ENCODE measurements at regions not wholly inside any gene's neighbourhood (a gene's known extent, or its start where the extent isn't known, plus 50 kb on each side); places are given as distances from the start of the nearest gene placed in this dataset.
"Not testable (repeated sequence)": the region's sequence is repeated elsewhere in the genome, so short reads cannot be mapped to it uniquely, and the experiment has no call there.

DNA sequence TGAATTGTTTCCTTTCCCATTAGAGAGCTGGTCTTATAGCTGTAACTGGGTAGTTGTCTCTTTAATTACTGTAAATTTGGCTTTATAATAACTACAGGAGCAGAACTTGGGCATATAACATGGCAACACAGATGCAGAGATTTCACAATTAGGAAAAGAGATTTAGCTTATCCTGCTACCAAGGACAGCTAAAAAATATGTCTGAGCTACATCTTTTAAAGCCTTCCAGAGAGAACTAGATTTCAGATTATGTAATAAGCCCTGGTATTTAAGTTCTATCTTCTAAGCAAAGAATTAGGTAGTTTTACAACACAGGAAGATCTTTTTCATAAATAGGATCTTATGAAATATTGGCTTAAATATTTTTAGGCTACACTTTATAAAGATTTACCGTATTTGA, 313.8 kb downstream of the S1PR1 start:
- no peak for DNase-seq (ENCODE audit: low read depth)

DNA sequence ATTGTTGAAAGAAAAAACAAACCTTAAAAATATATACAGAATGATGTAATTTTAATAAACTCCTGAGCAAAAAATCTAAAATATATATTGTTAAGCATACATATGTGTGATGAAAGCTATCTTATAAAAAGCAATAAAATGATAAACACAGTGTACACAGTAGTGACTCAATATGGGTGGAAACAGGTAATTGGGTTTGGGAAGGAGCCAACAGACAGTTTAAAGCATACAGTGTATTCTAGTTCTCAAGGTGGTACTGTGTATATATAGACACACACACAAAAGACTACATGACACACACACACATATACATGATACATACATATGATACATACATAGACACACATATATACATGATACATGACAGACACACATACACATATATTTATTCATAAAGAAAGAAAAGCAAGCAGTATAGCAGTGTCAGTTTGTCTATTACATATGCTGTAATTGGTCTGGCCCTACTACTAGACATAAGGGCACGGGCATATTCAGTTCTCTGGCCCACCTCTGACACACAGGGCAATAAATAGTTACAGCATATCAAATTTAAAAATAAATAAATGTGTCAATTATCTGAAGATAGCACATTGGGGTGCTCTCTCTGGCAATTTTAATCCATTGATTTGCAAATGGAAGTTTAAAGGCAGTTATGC, 330.2 kb downstream of the S1PR1 start:
- DNase-seq (ENCODE audit: low read depth) = no peak

DNA sequence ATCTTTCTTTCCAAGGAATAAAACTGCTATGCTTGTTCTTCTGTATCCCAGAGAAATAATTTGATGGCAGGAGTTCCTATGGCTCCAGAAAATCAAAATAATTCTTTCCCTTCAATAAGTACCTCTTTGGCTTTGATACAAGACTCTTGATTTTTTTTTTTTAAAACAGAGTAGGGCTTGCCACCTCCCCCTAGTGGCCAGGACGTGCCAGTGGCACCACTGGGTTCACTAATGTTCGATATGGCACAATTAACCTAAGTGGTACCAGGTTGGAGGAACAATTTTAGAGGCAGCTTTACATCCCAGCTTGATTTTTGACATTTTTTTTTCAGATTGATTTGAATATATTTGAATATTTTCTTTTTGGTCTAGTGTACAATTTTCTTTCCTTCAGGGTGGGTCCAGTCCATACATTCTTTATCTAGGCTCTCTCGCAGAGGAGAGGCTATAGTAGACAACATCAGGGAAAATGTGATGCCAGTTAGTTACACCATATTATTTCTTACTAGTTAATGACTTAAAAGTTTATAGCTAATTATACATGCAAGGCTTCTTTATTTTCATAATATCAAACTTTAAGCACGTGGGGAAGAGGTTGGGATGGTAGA, 330.9 kb downstream of the S1PR1 start:
- peak; percentile 1 for DNase-seq (ENCODE audit: low read depth)

DNA sequence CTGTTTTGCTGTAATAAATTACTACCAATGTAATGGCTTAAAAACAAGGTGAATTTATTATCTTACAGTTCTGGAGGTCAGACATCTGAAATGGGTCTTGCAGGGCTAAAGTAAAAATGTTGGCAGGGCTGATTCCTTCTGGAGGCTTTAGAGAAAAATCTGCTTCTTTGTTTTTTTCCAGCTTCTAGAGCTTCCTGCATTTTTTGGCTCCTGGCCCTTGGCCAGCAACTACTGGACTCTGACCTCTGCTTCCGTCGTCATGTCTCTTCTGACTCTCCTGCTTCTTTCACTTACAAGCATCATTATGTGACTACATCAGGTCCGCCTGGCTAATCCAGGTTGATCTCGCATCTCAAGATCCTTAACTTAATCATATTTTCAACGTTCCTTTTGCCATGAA, 350.9 kb downstream of the S1PR1 start:
- no peak for DNase-seq (ENCODE audit: low read depth)

DNA sequence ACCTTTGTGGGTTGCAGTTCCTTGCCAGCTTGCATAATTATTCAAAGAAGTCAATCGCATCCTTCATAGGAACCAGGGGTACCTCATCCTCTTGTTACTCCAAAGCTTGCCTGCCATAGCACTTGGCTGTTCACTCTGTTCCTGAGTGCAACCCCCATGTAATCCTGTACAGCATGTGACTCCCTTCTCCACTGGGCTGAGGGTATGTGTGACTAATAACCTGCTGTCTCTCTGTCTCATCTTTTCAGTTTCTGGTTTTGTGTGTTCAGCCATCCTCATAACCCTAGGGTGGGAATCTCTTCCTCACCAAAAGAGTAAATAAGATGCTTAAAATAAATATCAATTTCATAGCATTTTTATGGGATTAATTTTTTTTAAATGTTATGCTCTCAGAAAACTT, 351.9 kb downstream of the S1PR1 start:
- no peak for DNase-seq (ENCODE audit: low read depth)

DNA sequence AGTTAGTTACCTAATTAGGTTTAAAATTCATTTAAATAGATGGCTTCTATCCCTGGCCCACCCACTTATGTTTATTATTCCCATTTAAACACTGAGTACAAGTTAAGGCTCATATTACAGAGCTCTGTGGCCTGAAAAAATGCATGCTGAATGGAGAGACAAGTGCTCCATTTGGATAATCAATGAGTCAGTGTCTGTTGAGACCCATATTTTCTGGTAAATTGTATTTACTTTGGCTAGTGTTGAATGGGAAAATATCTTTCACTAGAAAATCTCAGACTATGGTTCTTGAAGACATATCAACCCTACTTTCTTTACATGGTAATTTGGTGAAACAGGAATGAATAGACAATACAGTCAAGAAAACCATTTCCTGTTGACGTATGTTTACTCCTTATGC, 356.0 kb downstream of the S1PR1 start:
- DNase-seq (ENCODE audit: low read depth) = no peak

DNA sequence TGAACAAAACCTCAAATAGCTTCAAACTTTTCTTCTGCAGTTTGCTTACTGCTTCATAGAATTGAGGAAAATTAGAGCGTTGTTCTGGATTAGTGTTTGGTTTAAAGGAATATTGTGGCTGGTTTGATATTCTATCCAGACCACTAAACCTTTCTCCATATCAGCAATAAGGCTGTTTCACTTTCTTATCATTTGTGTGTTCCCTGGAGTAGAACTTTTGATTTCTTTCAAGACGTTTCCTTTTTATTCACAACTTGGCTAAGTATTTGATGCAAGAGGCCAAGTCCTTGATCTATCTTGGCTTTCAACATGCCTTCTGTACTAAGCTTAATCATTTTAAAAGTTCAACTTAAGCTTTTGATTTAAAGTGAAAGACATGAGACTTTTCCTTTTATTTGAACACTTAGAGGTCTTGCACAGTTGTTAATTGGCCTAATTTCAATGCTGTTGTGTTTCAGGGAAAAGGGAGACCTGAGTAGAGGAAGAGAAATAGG, 359.1 kb downstream of the S1PR1 start:
- DNase-seq (ENCODE audit: low read depth) = no peak

DNA sequence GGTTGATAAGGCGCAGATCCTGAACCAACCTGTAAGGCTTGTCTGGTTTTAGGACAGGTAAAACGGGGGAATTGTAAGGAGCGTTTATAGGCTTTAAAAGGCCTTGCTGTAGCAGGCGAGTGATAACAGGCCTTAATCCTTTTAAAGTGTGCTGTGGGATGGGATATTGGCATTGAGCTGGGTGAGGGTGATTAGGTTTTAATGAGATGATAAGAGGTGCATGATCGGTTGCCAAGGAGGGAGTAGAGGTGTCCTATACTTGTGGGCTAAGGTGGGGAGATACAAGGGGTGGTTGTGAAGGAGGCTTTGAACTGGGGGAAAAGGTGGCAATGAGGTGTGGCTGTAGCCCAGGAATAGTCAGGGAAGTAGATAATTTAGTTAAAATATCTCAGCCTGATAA, 363.8 kb downstream of the S1PR1 start:
- not testable (repeated sequence) for DNase-seq (ENCODE audit: low read depth)

DNA sequence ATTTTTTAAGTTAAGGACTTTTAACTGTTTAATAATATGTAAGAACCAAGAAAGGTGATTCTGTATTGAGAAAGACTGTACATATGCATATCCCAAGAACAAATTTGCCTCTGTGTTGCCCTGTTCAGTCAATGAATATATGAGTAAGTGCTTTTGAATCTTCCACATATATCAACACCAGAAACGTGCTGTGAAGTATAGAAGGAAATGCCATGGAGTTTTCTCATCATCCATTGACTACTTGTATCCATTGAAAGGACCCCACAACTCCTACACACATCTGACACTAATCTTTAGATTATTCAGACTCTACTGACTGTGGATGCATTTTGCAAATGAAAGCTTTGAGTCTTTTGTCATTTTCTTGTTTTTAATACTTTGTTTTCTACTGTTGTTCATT, 366.9 kb downstream of the S1PR1 start:
- DNase-seq (ENCODE audit: low read depth) = no peak

DNA sequence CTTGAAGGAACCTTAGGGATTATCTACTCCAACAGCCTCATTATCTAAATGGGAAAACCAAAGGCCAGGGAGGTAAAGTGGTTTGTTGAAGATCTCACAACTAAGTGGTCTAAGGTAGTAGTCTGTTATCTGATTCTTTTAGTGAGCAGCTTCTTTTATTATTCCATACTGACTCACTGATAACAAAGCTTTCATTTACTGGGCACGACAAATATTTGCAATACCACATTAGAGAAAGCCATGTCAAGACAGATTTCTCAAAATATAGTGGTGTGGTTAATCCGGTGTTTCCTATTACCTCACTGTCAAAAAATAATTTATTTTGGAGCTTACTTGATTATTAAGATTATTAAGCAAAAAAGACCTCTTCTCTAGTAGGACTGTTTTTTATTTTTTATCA, 369.1 kb downstream of the S1PR1 start:
- no peak for DNase-seq (ENCODE audit: low read depth)

DNA sequence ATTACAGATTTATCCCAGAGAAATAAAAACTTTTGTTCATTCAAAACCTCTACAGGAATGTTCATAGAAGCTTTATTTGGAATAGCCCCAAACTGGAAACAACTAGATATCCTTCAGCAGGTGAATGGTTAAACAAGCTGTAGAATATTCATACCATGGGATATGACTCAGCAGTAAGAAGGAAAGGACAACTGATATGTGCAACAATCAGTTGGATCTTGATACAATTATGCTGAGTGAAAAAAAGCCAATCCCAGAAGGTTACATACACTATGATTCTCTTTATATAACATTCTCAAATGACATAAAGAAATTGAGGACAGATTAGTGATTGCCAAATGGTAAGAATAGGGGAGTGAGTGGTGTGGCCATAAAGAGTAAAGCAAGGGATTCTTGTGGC, 376.7 kb downstream of the S1PR1 start:
- no peak for DNase-seq (ENCODE audit: low read depth)

DNA sequence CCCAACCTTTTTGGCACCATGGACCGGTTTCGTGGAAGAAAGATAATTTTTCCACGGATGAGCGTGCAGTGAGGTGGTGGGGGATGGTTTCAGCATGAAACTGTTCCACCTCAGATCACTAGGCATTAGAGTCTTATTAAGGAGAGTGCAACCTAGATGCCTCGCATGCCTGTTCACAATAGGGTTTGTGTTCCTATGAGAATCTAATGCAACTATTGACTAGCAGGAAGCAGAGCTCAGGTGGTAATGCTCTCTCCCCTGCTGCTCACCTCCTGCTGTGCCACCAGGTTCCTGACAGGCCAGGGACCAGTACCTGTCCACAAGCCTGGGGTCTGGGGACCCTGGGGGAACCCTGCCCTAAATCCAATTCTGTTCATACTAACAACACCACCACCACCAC, 377.8 kb downstream of the OLFM3 start:
- DNase-seq (ENCODE audit: low read depth) = no peak

DNA sequence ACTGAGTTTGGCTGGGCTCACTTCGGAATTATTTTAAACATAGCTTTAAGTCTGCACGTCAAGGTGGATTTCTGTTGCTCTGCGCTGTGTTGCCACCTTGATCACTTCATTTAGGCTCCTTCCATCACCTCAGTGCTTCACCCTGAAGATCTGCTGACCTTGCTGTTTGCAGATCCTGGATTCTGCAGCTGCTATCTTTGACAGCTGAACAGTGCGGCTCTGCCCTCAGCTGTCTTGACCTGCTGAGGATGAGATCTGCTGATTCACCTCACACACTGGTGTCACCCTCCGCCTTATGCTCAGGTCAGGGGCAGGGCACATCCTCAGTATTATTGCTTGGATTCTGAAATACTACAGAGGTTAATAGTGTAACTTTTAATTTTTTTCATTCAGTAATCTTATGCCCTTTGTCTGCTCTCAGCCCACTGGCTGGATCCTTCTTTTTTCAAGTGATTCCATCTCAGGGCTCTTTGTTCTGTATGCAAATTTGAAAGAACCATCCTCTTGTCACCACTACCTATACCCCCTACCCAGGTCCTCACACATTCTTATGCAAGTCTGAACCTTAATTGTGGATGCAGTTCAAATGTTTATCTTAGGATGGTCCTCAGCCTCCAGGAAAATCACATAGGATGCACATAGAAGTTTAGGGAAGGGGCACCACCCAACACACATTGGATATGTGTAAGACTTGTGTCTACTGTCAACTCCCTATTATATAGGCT, 364.0 kb downstream of the OLFM3 start:
- DNase-seq (ENCODE audit: low read depth) = no peak

DNA sequence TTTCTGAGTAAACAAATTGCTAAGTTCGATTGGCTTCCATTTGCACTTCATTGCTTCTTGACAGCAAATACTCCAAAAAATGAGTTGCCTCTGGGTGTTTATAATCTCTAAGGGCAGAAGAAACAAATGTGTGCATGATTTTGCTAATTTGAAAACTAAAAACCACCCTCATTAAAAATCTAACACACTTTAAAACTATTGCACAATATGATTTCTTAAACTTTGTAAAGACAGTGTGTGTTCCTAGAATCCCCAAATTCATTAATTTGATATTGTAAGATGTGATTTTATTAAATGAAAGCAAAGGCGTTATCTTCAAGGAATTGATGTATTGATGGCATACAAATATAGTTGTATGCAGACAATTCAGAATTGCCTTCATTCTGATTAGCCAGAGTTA, 350.9 kb downstream of the OLFM3 start:
- DNase-seq (ENCODE audit: low read depth) = no peak

DNA sequence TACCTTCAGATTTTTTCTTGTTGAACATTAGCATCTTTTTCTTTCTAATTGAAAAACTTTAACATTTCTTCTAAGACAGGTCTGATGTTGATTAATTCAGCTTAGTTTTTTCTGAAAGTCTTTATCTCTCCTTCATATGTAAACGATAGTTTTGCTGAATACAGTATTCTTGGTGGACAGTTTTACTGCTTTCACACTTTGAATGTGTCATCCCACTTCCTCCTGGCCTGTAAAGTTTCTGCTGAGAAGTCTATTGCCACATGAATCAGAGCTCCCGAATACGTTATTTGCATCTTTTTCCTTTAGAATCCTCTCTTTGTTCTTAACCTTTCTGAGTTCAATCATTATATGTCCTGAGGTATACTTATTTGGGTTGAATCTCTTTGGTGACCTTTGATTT, 344.2 kb downstream of the OLFM3 start:
- no peak for DNase-seq (ENCODE audit: low read depth)

DNA sequence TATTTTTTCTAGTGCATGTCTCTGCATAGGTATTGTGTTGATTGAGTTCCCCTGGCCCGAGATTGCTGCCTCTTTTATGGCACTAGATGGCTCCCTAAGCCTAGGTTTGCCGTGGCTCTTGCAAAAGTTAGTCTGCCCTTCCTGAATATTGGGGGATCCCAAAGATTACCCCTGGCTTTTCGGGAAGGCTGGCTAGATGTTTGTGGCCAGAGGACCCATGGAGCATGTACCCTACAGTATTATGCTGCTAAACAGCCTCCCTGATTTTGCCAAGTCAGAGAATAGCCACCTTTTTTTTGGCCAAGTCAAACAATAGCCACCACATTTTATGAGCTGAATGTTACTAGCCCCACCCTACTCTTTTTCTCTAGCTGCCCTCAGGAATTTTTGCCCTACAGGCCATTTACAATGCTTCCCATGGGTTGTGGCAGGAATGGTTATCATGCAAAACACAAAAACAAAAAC, 343.2 kb downstream of the OLFM3 start:
- no peak for DNase-seq (ENCODE audit: low read depth)

DNA sequence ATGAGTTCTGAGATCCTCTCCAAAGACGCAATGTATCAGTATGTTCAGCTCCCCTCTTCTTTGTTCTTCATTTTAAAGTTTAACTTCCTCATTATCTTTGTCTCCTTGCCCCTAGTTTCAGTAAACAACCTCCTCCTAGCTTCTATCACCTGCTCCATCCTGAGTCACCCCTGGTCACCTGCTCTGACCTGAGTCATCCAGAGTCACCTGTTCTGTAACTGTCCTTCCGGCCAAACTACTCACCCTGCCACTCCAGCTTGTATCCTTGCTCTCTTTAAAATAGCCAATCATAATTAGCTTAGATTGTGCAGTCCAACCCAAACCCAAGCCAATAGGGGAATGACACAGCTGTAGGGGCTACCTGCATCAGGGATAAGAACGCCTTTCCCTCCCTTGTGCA, 332.0 kb downstream of the OLFM3 start:
- no peak for DNase-seq (ENCODE audit: low read depth)

DNA sequence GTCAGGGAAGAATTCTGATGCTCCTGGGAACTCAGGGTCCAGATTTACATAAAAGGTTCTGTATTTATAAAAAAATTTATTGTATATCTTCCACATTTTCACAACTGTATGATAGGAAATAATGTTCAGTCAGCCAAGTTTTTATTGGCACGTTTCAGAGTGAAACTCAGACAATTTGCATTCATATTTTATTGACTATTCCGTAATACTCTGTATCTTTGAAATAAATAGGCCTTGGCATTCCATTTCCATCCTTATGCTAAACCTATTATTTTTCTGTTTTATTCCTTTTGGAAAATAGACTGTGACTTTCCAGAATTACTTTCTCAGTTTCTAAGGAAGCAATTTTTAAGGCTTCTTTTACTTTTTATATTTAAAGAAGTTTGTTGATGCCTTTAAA, 329.0 kb downstream of the OLFM3 start:
- DNase-seq (ENCODE audit: low read depth) = no peak

DNA sequence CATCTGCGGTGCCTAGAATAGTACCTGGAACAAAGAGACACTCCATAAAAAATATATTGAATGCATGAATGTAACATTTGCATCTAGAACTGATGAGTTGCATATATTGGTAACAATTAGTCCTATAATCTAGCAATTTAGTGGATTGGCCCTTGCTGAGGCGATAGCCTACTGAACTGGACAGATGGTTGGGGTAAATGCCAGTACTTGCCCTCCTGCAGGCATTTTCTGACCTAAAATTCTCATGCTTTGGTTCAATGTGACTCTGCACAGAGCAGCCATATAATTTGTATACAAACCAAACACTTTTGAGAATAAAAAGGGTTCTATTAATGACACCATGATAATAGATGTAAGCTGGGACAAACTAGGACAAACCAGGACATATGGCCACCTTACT, 313.6 kb downstream of the OLFM3 start:
- no peak for DNase-seq (ENCODE audit: low read depth)

DNA sequence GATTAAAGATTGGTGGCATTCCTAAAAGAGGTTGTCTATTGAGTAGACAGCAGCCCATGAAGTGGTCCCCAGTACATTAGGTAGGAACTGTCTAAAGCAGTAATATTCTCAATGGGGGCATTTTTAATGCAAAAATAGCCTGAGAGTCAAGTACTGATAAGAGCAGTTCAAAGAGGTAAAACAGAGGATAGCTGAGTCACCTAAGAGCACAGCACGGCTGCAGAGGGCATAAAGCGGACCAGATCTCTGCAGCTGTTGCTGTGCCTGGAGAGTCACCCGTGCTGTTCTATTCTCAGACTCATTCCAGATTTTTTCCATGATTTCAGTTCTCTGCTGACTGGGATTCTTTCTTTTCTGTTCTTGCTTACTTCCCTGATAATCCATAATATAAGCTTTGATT, 313.2 kb downstream of the OLFM3 start:
- no peak for DNase-seq (ENCODE audit: low read depth)

DNA sequence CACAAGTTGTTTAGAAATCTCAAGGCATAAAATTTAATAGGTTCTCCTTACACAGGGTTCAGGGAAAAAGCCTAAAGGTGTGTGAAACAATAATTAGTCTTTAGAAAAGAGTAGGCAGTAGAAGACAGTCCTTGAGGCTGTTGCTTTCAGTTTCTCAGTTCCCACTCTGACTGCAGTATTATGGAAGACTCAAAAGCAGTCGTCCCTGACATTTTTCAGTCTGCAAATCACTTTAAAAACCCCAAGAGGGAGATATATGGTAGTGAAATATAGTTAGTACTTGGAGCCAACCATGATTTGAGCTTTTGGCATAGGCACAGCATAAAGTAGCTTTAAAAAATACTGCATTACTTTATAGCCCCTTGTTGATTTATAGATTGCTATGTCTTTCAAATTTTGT, 299.7 kb downstream of the OLFM3 start:
- no peak for DNase-seq (ENCODE audit: low read depth)

DNA sequence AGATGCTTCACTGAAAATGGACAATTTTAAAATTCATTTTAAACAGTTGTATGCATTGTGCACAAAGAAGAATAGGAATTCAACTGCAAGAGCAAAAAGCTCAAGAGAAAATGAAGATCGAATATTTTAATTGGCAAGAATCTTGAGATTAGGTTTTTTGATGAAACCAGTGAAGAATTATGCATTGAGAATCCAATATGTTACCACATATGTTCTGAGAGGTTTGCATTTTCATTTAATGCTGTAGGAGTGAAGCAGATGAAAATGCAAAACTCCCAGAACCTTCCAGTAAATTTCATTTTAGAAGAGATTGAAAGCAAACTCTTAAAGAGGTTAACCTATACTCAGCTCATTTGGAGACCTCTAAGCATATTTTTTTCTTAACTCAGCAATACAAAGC, 298.0 kb downstream of the OLFM3 start:
- DNase-seq (ENCODE audit: low read depth) = no peak

DNA sequence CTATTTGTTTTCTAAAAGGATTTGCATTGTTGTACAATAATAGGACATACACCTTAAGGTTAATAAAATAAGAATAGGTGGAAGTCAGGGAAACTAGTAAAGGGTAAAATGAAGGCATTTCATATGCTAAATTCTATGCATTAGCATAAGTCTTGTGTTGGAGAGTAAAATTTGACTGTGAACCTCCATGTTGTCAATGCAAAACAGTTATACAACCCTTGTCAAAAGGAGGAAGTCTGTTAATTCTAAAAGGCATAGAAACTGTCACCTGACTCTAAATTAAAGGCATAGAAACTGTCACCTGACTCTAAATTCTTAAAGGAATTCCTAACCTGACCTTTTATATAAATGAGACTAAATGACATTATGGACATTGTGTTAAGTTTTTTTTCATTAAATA, 291.8 kb downstream of the OLFM3 start:
- DNase-seq (ENCODE audit: low read depth) = no peak

All from fibroblast of the conjunctiva (primary cell).